Neural crest cell (in vitro differentiated cells): ENCODE measurements at regions not wholly inside any gene's neighbourhood (a gene's known extent, or its start where the extent isn't known, plus 50 kb on each side); places are given as distances from the start of the nearest gene placed in this dataset.
A peak's percentile ranks its signal among the peaks of the same experiment; 100 is the strongest.

Experiments
- DNase-seq: peaks from one replicate; pipeline ENCODE4 v3.0.0; 2021; ENCODE audit warnings: low read depth, mixed read lengths, low spot score
- H3K27ac Mint-ChIP-seq: one replicate; pipeline ENCODE4 v1.8.0; 2021; ENCODE audit warnings: mild to moderate bottlenecking, mixed read lengths; ENCODE audit not compliant: unreplicated experiment
- H3K27me3 Mint-ChIP-seq: 2 replicates; pipeline ENCODE4 v1.8.0; 2021; ENCODE audit warnings: low read depth, mild to moderate bottlenecking, mixed read lengths
- H3K36me3 Mint-ChIP-seq: 2 replicates; pipeline ENCODE4 v1.8.0; 2021; ENCODE audit warnings: low read depth, mild to moderate bottlenecking, mixed read lengths
- H3K4me1 Mint-ChIP-seq: 2 replicates; pipeline ENCODE4 v1.8.0; 2021; ENCODE audit warnings: mixed read lengths
- H3K4me3 Mint-ChIP-seq: one replicate; pipeline ENCODE4 v1.8.0; 2021; ENCODE audit warnings: mild to moderate bottlenecking, mixed read lengths
- H3K9me3 Mint-ChIP-seq: 2 replicates; pipeline ENCODE4 v1.8.0; 2021; ENCODE audit warnings: mixed read lengths
- TF ChIP-seq, protein P1 (sequence below): fragments of 200-600 bp; sonication (generic); conservative IDR thresholded peaks from 2 replicates; pipeline ENCODE4 v1.5.0; 2021; ENCODE audit warnings: antibody characterized with exemption, mild to moderate bottlenecking

DNA sequence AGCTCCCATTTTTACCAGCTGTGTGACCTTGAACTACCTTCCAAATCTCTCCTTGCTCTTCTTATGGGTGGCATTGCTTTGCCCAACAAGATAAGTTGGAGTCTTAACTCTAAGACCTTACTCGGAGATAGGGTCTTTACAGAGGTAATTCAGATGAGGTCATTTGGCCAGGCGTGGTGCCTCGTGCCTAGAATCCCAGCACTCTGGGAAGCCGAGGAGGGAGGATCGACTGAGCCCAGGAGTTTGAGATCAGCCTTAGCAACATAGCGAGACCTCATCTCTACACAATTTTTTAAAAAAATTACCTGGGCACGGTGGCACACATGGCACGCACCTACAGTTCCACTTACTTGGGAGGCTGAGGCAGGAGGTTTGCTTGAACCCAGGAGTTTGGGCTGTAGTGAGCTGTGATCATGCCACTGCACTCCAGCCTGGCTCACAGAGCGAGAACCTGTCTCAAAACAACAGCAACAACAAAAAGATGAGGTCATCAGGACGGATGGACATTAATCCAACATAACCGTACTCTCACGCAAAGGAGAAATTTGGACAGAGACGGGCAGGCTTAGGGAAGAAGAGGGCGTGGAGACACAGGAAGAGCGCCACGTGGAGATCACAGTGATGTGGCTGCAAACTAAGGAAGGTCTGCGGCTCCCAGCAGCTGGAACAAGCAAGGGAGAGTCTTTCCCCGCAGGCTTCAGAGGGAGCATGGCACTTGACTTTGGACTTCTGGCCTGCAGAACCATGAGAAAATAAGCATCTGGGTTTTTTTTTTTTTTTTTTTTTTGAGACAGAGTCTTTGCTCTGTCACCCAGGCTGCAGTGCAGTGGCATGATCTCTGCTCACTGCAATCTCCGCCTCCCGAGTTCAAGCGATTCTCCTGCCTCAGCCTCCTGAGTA lies 122.3 kb upstream of the CARD11 start:
- H3K27ac Mint-ChIP-seq, result peak overlapping the region; percentile 54

DNA sequence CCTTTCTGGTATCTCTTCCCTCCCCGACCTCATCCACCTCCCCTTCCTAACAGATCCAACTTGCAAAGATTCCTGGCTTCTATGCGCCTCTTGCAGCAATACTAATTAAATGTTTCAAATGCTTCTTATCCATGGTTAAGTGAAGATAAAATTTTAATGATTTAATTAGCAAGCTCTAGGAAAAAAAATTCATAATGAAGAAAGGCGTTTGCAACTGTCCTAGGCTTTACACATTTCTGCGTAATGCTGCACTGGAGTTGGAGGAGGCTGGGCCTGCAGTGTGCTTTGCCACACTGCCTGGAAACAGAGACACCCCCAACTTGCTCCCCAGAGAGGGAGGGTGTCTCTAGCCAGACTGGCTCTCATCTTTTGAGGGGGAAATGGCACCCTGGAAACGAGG lies 123.9 kb upstream of the CARD11 start:
- Mint-ChIP-seq H3K27me3 (no peaks in the 10 kb centered on the region), H3K27ac (no peak overlapping the region), H3K36me3 (no peaks in the 10 kb centered on the region), H3K9me3 (peaks cover 4% of the 10 kb centered on the region), H3K4me1 (peaks cover 3% of the 10 kb centered on the region), H3K4me3 (no peak overlapping the region)
- DNase-seq, result no peak
- TF ChIP-seq, protein P1, sequence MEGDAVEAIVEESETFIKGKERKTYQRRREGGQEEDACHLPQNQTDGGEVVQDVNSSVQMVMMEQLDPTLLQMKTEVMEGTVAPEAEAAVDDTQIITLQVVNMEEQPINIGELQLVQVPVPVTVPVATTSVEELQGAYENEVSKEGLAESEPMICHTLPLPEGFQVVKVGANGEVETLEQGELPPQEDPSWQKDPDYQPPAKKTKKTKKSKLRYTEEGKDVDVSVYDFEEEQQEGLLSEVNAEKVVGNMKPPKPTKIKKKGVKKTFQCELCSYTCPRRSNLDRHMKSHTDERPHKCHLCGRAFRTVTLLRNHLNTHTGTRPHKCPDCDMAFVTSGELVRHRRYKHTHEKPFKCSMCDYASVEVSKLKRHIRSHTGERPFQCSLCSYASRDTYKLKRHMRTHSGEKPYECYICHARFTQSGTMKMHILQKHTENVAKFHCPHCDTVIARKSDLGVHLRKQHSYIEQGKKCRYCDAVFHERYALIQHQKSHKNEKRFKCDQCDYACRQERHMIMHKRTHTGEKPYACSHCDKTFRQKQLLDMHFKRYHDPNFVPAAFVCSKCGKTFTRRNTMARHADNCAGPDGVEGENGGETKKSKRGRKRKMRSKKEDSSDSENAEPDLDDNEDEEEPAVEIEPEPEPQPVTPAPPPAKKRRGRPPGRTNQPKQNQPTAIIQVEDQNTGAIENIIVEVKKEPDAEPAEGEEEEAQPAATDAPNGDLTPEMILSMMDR, result no peak

More for the DNA sequence above, 122.3 kb upstream of the CARD11 start:
- TF ChIP-seq, protein P1, result no peak
- Mint-ChIP-seq H3K27me3 (no peaks in the 10 kb centered on the region), H3K4me1 (peaks cover 3% of the 10 kb centered on the region), H3K36me3 (no peaks in the 10 kb centered on the region), H3K4me3 (no peak overlapping the region), H3K9me3 (no peaks in the 10 kb centered on the region)
- DNase-seq, result no peak

DNA sequence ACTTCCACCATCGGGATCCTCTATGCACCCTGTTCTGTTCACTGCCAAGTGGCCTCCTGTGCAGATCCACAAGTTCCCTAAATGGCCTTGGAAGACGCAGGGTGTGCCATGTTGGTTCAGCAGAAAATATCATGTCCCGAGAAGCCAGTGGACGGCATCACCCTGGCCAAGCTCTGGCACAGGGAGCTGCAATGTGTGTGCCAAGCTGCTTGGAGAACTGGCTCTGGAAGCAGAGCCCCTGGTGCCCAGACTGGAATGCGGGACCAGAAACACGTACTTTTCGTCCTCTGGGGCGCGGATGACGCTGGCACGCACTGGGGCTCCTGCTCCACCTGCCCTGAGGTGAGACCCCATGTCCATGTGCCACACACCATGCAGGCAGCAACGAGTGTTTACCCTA lies 124.7 kb upstream of the CARD11 start:
- DNase-seq, result no peak

DNA sequence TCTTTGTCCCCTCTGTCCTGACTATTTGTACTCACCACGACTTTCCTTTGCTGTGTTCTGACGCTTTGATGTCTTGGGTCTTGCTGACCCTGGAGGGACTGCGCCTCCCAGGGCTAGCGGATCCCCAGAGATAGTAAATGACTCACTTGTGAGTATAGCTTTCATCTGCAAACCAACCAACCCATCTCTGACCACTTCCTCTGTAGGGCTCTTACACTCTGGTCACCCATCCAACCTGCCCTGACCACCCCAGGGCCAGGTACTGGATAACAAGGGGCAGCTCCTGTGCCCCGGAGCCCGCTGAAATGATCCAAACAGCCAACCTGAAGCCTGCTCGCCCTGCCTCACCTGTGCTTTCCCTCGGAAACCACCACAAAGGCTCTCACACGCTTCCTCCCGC lies 125.2 kb upstream of the CARD11 start:
- H3K36me3 Mint-ChIP-seq, result no peaks in the 10 kb centered on the region
- no peak for DNase-seq

More for the DNA sequence above, 124.7 kb upstream of the CARD11 start:
- TF ChIP-seq, protein P1, result no peak
- Mint-ChIP-seq H3K9me3 (peaks cover 4% of the 10 kb centered on the region), H3K4me1 (peaks cover 3% of the 10 kb centered on the region), H3K4me3 (no peak overlapping the region), H3K27ac (no peak overlapping the region), H3K27me3 (no peaks in the 10 kb centered on the region), H3K36me3 (no peaks in the 10 kb centered on the region)

DNA sequence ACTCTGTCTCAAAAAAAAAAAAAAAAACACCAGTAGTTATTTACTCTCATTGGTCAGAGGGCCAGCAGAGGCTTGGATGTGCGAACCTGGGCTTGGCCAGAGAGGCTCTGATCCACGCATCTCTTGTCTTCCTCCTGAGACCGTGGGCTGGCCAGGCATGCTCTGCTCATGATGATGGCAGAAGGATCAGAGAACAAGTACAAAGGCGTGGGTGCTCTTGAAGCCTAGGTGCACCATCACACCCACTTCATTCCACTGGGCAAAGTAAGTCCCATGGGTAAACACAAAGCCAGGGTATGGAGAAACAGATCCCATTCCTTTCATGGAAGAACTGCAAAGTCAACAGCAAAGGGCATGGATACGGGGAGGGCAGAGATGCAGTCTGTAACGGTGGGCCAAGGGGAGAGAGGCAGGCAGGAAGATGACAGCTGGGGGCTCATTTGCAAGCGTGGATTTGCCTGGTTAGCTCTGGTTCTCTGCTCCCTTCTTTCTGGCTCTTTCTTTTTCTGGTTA lies 128.2 kb upstream of the SDK1 start:
- no peak overlapping the region for H3K4me3 Mint-ChIP-seq
- TF ChIP-seq, protein P1, result no peak
- peaks cover 4% of the 10 kb centered on the region for H3K9me3 Mint-ChIP-seq
- no peaks in the 10 kb centered on the region for H3K36me3 Mint-ChIP-seq
- no peak overlapping the region for H3K27ac Mint-ChIP-seq
- H3K27me3 Mint-ChIP-seq, result no peaks in the 10 kb centered on the region
- peaks cover 3% of the 10 kb centered on the region for H3K4me1 Mint-ChIP-seq
- DNase-seq, result no peak

More for the DNA sequence above, 125.2 kb upstream of the CARD11 start:
- H3K4me1 Mint-ChIP-seq, result peaks cover 3% of the 10 kb centered on the region
- peaks cover 4% of the 10 kb centered on the region for H3K9me3 Mint-ChIP-seq
- no peaks in the 10 kb centered on the region for H3K27me3 Mint-ChIP-seq
- H3K27ac Mint-ChIP-seq, result peak overlapping the region; percentile 9
- TF ChIP-seq, protein P1, result no peak
- H3K4me3 Mint-ChIP-seq, result no peak overlapping the region
